ENCODE measurements at regions not wholly inside any gene's neighbourhood (a gene's known extent, or its start where the extent isn't known, plus 50 kb on each side); places are given as distances from the start of the nearest gene placed in this dataset.

GRCh38 chr5:26700759-26701384, 337.5 kb downstream of the CDH9 start:
- Histone ChIP-seq H3K4me1 (ENCODE audit: low read depth, poor library complexity, severe bottlenecking) (no peaks in the 10 kb centered on the region), H3K9ac (no peak overlapping the region), H2AFZ (ENCODE audit: low read depth) (no peak overlapping the region), H3K4me2 (no peak overlapping the region), H3K27ac (no peak overlapping the region), H3K27me3 (ENCODE audit: insufficient read depth, low read depth) (no peaks in the 10 kb centered on the region), H4K20me1 (ENCODE audit: insufficient read depth) (no peaks in the 10 kb centered on the region; the same call in 1 of the 2 replicates), H3K79me2 (ENCODE audit: insufficient read depth, low read depth) (no peaks in the 10 kb centered on the region), H3K4me3 (IDR thresholded peaks at IDR 0.05; ENCODE audit: insufficient read depth, low read depth, low read length) (no peak overlapping the region), H3K36me3 (ENCODE audit: insufficient read depth) (no peaks in the 10 kb centered on the region)
- TF ChIP-seq, protein P1, sequence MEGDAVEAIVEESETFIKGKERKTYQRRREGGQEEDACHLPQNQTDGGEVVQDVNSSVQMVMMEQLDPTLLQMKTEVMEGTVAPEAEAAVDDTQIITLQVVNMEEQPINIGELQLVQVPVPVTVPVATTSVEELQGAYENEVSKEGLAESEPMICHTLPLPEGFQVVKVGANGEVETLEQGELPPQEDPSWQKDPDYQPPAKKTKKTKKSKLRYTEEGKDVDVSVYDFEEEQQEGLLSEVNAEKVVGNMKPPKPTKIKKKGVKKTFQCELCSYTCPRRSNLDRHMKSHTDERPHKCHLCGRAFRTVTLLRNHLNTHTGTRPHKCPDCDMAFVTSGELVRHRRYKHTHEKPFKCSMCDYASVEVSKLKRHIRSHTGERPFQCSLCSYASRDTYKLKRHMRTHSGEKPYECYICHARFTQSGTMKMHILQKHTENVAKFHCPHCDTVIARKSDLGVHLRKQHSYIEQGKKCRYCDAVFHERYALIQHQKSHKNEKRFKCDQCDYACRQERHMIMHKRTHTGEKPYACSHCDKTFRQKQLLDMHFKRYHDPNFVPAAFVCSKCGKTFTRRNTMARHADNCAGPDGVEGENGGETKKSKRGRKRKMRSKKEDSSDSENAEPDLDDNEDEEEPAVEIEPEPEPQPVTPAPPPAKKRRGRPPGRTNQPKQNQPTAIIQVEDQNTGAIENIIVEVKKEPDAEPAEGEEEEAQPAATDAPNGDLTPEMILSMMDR (conservative IDR thresholded peaks at IDR 0.05; ENCODE audit: low read depth, low read length): peak; percentile 77

- Histone ChIP-seq H3K36me3 (ENCODE audit: insufficient read depth) (no peaks in the 10 kb centered on the region), H4K20me1 (ENCODE audit: insufficient read depth) (no peaks in the 10 kb centered on the region), H2AFZ (ENCODE audit: low read depth) (no peak overlapping the region), H3K27me3 (ENCODE audit: insufficient read depth, low read depth) (no peaks in the 10 kb centered on the region), H3K79me2 (ENCODE audit: insufficient read depth, low read depth) (no peaks in the 10 kb centered on the region), H3K27ac (no peak overlapping the region), H3K4me1 (ENCODE audit: low read depth, poor library complexity, severe bottlenecking) (peaks cover 11% of the 10 kb centered on the region), H3K4me2 (no peak overlapping the region), H3K9ac (no peak overlapping the region), H3K4me3 (IDR thresholded peaks at IDR 0.05; ENCODE audit: insufficient read depth, low read depth, low read length) (no peak overlapping the region)
- TF ChIP-seq, protein P1 (conservative IDR thresholded peaks at IDR 0.05; ENCODE audit: low read depth, low read length): no peak
These were observed 345.4 kb downstream of the CDH9 start for GRCh38 chr5:26692952-26693351.

DNA sequence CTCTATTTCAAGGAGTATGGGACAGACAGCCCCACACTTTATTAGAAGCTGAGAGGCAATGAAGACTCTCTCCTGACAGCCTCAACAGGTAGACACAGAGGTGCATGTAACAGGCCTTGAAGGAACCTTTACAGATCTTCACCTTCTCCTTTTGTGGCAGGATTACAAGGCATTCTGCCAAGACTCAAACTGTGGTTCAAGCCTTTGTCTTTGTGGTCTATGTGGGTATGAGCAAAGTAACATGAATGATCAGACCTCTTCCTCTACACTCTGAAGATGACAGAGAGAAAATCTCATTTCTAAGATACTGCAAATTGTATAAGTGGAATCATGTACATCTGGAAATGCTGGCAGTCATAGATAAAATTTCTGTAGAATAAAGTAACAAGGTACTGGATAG, 346.9 kb downstream of the CDH9 start:
- Histone ChIP-seq H3K4me3 (IDR thresholded peaks at IDR 0.05; ENCODE audit: insufficient read depth, low read depth, low read length) (no peak overlapping the region), H3K36me3 (ENCODE audit: insufficient read depth) (no peaks in the 10 kb centered on the region), H3K27ac (no peak overlapping the region), H3K4me1 (ENCODE audit: low read depth, poor library complexity, severe bottlenecking) (peaks cover 11% of the 10 kb centered on the region), H2AFZ (ENCODE audit: low read depth) (no peak overlapping the region), H3K9ac (no peak overlapping the region), H3K79me2 (ENCODE audit: insufficient read depth, low read depth) (no peaks in the 10 kb centered on the region), H3K27me3 (ENCODE audit: insufficient read depth, low read depth) (no peaks in the 10 kb centered on the region), H4K20me1 (ENCODE audit: insufficient read depth) (no peaks in the 10 kb centered on the region), H3K4me2 (no peak overlapping the region)
- TF ChIP-seq, protein P1 (conservative IDR thresholded peaks at IDR 0.05; ENCODE audit: low read depth, low read length): no peak

GRCh38 chr5:26690511-26690910, 347.9 kb downstream of the CDH9 start:
- Histone ChIP-seq H3K4me3 (IDR thresholded peaks at IDR 0.05; ENCODE audit: insufficient read depth, low read depth, low read length) (no peak overlapping the region), H3K4me1 (ENCODE audit: low read depth, poor library complexity, severe bottlenecking) (peaks cover 11% of the 10 kb centered on the region), H3K9ac (no peak overlapping the region), H3K79me2 (ENCODE audit: insufficient read depth, low read depth) (no peaks in the 10 kb centered on the region), H3K27ac (no peak overlapping the region), H3K27me3 (ENCODE audit: insufficient read depth, low read depth) (no peaks in the 10 kb centered on the region), H4K20me1 (ENCODE audit: insufficient read depth) (no peaks in the 10 kb centered on the region), H3K4me2 (no peak overlapping the region), H2AFZ (ENCODE audit: low read depth) (no peak overlapping the region), H3K36me3 (ENCODE audit: insufficient read depth) (no peaks in the 10 kb centered on the region)
- TF ChIP-seq, protein P1 (conservative IDR thresholded peaks at IDR 0.05; ENCODE audit: low read depth, low read length): no peak
